HUES48 (cell line): ENCODE measurements at regions not wholly inside any gene's neighbourhood (a gene's known extent, or its start where the extent isn't known, plus 50 kb on each side); places are given as distances from the start of the nearest gene placed in this dataset.

Source experiments
- H3K27ac ChIP-seq: one replicate; pipeline ENCODE4 v1.7.0; 2013; ENCODE audit warnings: low read depth, low read length, inconsistent platforms
- H3K27me3 ChIP-seq: 2 replicates; pipeline ENCODE4 v1.6.1; 2013; ENCODE audit warnings: mild to moderate bottlenecking, low read length; ENCODE audit not compliant: control insufficient read depth, insufficient read depth
- H3K36me3 ChIP-seq: 2 replicates; pipeline ENCODE4 v1.6.1; 2013; ENCODE audit warnings: low read length; ENCODE audit not compliant: control insufficient read depth, insufficient read depth
- H3K4me1 ChIP-seq: 2 replicates; pipeline ENCODE4 v1.6.1; 2013; ENCODE audit warnings: mild to moderate bottlenecking, low read length; ENCODE audit not compliant: control insufficient read depth, insufficient read depth
- H3K4me3 ChIP-seq: 2 replicates; pipeline ENCODE4 v1.5.1; 2013; ENCODE audit warnings: mild to moderate bottlenecking, low read depth, low read length
- H3K9ac ChIP-seq: 2 replicates; pipeline ENCODE4 v1.6.1; 2013; ENCODE audit warnings: mild to moderate bottlenecking, low read depth, low read length, moderate library complexity
- H3K9me3 ChIP-seq: 2 replicates; pipeline ENCODE4 v1.6.1; 2013; ENCODE audit warnings: low read length; ENCODE audit not compliant: control insufficient read depth, insufficient read depth

DNA sequence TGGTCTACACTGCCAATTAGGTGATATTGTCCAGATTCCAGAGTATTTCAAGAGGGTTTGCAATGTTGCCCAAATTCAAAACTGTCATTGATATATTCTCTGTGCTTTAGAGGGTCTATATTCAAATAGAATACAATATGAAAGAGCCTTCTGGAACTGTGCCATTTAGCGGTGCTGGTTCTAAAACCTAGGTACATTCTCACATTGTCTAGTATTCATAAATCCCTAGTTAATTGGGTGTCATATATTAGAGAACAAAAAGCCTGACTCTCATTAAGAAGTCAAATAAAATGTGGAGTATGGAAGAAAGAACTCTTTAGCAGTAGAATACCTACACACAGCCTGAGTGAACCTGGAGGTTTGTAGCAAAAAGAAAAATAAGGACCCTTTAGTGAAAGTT, 447.9 kb downstream of the CNTN6 start:
- H3K4me3 ChIP-seq, result no peak overlapping the region
- 0 out of 2 replicates have a peak, but pooled peaks cover 5% of the 10 kb centered on the region for H3K9me3 ChIP-seq
- H3K36me3 ChIP-seq, result no peaks in the 10 kb centered on the region
- H3K4me1 ChIP-seq, result no peaks in the 10 kb centered on the region
- H3K9ac ChIP-seq, result no peak overlapping the region
- H3K27ac ChIP-seq, result no peak overlapping the region
- no peaks in the 10 kb centered on the region for H3K27me3 ChIP-seq

- Histone ChIP-seq H3K27me3 (no peaks in the 10 kb centered on the region), H3K27ac (no peak overlapping the region), H3K4me1 (no peaks in the 10 kb centered on the region), H3K4me3 (no peak overlapping the region), H3K9me3 (no peaks in the 10 kb centered on the region), H3K36me3 (no peaks in the 10 kb centered on the region), H3K9ac (no peak overlapping the region)
These were observed 458.9 kb downstream of the CNTN6 start for GRCh38 chr3:1551741-1552140.

GRCh38 chr3:1552831-1553230, 460.0 kb downstream of the CNTN6 start:
- no peaks in the 10 kb centered on the region for H3K9me3 ChIP-seq
- no peaks in the 10 kb centered on the region for H3K36me3 ChIP-seq
- no peaks in the 10 kb centered on the region for H3K4me1 ChIP-seq

GRCh38 chr3:1561427-1561826, 468.6 kb downstream of the CNTN6 start:
- no peak overlapping the region for H3K4me3 ChIP-seq
- no peak overlapping the region for H3K9ac ChIP-seq
- no peaks in the 10 kb centered on the region for H3K9me3 ChIP-seq
- no peak overlapping the region for H3K27ac ChIP-seq
- H3K36me3 ChIP-seq, result no peaks in the 10 kb centered on the region
- no peaks in the 10 kb centered on the region for H3K27me3 ChIP-seq
- H3K4me1 ChIP-seq, result no peaks in the 10 kb centered on the region

More at GRCh38 chr3:1552831-1553230, 460.0 kb downstream of the CNTN6 start:
- H3K27me3 ChIP-seq, result no peaks in the 10 kb centered on the region
- H3K9ac ChIP-seq, result no peak overlapping the region
- H3K4me3 ChIP-seq, result no peak overlapping the region
- H3K27ac ChIP-seq, result no peak overlapping the region

DNA sequence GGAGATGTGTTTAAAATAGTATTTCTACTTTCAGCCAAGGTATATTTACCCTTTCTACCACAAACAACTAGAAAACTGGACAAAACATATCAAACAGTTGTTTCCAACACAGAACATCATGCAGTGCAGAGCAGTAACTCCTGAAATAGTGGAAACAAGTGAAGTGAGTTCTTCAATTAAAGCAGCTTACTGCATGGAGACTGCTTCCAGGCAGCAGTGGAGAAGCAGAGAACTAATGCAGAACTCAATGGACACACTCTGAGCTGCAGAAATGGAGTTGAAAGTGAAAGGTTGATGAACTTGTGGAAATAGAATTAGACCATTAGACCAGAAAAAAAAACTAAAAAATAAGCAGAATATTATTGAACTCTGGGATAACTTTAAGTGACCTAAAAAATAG, 478.9 kb downstream of the CNTN6 start:
- Histone ChIP-seq H3K36me3 (no peaks in the 10 kb centered on the region), H3K4me3 (no peak overlapping the region), H3K9ac (no peak overlapping the region), H3K4me1 (no peaks in the 10 kb centered on the region), H3K9me3 (no peaks in the 10 kb centered on the region), H3K27me3 (no peaks in the 10 kb centered on the region), H3K27ac (no peak overlapping the region)

- Histone ChIP-seq H3K4me1 (no peaks in the 10 kb centered on the region), H3K27me3 (no peaks in the 10 kb centered on the region), H3K27ac (no peak overlapping the region)
These were observed 483.2 kb downstream of the CNTN6 start for GRCh38 chr3:1576047-1576446.

DNA sequence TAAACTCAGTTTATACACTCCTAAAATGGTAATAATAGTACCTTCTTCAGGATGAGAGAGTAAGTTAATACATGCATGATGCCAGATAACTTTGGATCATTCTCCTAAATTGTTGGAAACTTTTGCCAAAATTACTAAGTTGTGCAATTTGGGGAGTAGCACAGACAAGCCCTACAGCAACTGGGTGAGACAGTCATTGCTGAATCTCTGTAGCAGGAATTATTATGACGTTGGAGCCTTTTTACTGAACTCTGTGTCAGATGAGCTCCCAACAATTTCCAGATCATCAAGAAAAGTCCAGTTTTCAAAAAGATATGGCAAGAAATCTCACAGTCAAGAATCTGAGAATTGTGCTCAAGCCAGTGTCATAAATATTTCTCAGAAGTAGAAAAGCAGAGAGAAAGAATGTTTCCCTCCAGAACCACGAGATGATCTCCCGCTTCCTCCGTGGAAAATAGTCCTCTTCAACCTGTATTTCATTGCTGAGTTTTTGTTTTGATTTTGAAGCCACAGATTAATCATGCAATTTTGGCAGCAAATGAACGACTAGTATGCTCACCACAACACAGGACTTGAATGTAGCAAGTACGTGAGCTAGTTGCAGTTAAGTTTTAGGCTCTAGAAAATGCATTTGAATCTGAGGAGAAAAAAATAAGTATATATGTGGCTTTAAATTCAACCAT, 485.4 kb downstream of the CNTN6 start:
- no peaks in the 10 kb centered on the region for H3K27me3 ChIP-seq
- H3K9ac ChIP-seq, result no peak overlapping the region
- no peak overlapping the region for H3K27ac ChIP-seq
- no peaks in the 10 kb centered on the region for H3K4me1 ChIP-seq
- H3K36me3 ChIP-seq, result no peaks in the 10 kb centered on the region
- H3K9me3 ChIP-seq, result no peaks in the 10 kb centered on the region
- no peak overlapping the region for H3K4me3 ChIP-seq

More at GRCh38 chr3:1576047-1576446, 483.2 kb downstream of the CNTN6 start:
- Histone ChIP-seq H3K36me3 (no peaks in the 10 kb centered on the region), H3K9ac (no peak overlapping the region), H3K9me3 (no peaks in the 10 kb centered on the region), H3K4me3 (no peak overlapping the region)

- no peaks in the 10 kb centered on the region for H3K36me3 ChIP-seq
- H3K9me3 ChIP-seq, result no peaks in the 10 kb centered on the region
- H3K9ac ChIP-seq, result no peak overlapping the region
- no peak overlapping the region for H3K4me3 ChIP-seq
- H3K27me3 ChIP-seq, result no peaks in the 10 kb centered on the region
- H3K4me1 ChIP-seq, result no peaks in the 10 kb centered on the region
- H3K27ac ChIP-seq, result no peak overlapping the region
These were observed 490.2 kb downstream of the CNTN6 start for GRCh38 chr3:1583044-1583443.

DNA sequence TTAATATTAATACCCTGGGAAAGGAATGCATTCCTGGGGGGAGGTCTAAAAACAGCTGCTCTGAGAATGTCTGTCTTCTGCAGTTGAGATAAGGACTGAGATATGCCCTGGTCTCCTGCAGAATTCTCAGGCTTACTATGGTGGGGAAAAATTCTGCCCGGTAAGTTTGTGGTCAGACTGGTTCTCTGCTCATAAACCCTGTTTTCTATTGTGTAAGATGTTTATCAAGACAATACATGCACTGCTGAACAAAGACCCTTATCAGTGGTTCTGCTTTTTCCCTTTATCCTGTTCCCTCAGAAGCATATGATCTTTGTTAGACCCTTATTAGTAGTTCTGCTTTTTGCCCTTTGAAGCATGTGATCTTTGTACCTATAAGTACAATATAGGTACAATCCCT, 494.6 kb downstream of the CNTN6 start:
- no peaks in the 10 kb centered on the region for H3K4me1 ChIP-seq
- no peak overlapping the region for H3K4me3 ChIP-seq
- no peaks in the 10 kb centered on the region for H3K27me3 ChIP-seq
- no peak overlapping the region for H3K9ac ChIP-seq
- H3K36me3 ChIP-seq, result no peaks in the 10 kb centered on the region
- no peak overlapping the region for H3K27ac ChIP-seq
- no peaks in the 10 kb centered on the region for H3K9me3 ChIP-seq

DNA sequence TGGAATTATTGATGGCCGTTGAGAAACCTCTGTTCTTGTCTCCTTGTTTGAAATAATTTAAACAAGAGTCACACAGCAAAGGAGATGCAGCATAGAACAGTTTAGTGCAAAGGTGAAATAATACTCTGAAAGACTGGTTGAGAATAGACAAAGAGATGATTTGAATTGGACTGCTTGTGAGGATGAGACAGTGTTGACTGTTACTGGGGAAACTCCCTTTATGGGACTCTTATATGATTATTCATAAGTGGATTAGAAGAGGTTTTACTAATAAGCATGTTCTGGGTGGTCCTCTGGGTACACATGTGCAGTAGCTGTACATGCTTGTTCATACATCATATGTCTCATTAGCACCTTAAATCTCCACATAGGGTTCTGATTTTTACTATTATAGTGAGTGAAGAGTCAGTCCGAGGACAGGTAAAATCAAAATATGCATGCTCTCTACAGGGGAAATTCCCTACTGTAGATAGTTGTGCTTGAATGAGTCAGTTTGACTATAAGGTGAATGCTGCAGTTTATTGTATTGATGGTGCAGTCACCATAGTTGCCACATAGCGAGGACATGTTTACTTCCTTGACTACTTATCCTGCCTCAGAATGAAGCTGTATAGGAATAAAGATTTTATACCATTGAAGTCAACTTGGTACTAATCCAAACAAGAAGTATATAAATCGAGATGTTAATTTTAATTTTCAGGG, 498.7 kb downstream of the CNTN6 start:
- no peaks in the 10 kb centered on the region for H3K36me3 ChIP-seq

GRCh38 chr3:1594940-1595339, 502.1 kb downstream of the CNTN6 start:
- no peaks in the 10 kb centered on the region for H3K27me3 ChIP-seq
- H3K27ac ChIP-seq, result no peak overlapping the region
- no peaks in the 10 kb centered on the region for H3K36me3 ChIP-seq
- H3K4me3 ChIP-seq, result no peak overlapping the region
- H3K4me1 ChIP-seq, result no peaks in the 10 kb centered on the region
- H3K9ac ChIP-seq, result no peak overlapping the region
- no peaks in the 10 kb centered on the region for H3K9me3 ChIP-seq

More for the DNA sequence above, 498.7 kb downstream of the CNTN6 start:
- Histone ChIP-seq H3K4me3 (no peak overlapping the region), H3K9me3 (no peaks in the 10 kb centered on the region), H3K4me1 (no peaks in the 10 kb centered on the region), H3K27me3 (no peaks in the 10 kb centered on the region), H3K9ac (no peak overlapping the region), H3K27ac (no peak overlapping the region)
